GM11168 (cell line): ENCODE measurements at regions not wholly inside any gene's neighbourhood (a gene's known extent, or its start where the extent isn't known, plus 50 kb on each side); places are given as distances from the start of the nearest gene placed in this dataset.

ENCODE experiments used
- in situ Hi-C: fragments of 300-500 bp; cut with MboI; formaldehyde crosslinking; loops from one replicate; pipeline ENCODE4 v1.12.0; 2022; ENCODE audit warnings: low sequenced_read_pairs; ENCODE audit not compliant: unreplicated experiment

- in situ Hi-C loops, result no loop called here
Observed at GRCh38 chr1:22297999-22298398, 153.7 kb upstream of the ZBTB40 start.

- in situ Hi-C loops, result no loop called here
Observed at GRCh38 chr1:22303816-22304215, 147.8 kb upstream of the ZBTB40 start.

- in situ Hi-C loops, result no loop called here
Observed at GRCh38 chr1:22309572-22309971, 142.1 kb upstream of the ZBTB40 start.

GRCh38 chr1:22311461-22311860 is 140.2 kb upstream of the ZBTB40 start:
- in situ Hi-C loops, result no loop called here

GRCh38 chr1:22313321-22313720 is 138.3 kb upstream of the ZBTB40 start:
- in situ Hi-C loops, result no loop called here

DNA sequence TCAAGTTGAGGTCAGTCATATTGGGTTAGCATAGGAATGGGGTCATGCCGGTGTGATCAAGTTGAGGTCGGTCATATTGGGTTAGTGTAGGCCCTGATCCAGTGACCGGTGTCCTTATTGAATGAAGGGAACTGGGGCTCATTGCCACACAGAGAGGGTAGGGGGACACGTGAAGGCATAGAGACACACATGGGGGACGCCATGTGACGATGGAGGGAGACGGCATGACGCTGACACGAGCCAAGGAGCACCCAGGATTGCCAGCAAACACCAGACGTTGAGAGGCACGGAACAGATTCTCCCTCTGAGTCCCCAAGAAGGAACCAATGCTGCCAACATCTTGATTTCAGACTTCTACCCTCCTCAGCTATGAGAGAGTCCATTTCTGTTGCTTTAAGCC is 136.9 kb upstream of the ZBTB40 start:
- in situ Hi-C loops, result no loop called here

DNA sequence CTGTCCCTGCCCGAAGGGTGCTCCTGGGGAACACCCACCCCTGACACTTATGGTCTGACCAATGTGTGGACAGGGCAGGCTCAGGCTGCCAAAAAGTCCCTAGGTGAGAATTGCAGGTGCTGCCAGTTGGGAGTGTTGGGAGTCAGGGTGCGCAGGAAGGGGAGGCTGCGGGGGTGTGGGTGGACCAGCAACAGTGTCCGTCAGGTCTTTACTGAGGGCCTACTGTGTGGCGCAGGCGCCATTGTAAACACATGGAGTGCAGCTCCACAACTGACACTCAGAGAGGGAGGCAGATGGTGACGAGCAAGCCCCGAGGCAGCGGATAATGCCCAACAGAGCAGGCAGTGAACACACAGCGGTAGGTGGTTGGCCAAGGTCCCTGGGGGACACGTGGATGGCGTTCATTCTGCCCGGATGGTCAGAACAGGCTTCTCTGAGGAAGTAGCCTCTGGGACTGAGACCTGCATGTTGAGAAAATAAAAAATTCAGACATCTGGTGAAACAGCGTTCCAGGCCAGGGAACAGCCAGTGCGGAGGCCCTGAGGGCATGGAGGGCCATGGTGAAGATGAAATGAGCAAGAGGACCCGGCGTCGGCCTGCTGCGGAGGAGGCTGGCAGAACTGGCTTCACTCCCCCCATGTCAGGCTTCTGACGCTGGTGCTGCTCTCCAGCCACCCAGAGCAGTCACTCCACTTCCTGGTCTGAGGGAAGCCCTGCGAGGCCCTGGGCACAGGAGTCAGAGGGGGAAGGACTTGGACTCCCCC is 136.2 kb upstream of the ZBTB40 start:
- in situ Hi-C loops, result no loop called here

DNA sequence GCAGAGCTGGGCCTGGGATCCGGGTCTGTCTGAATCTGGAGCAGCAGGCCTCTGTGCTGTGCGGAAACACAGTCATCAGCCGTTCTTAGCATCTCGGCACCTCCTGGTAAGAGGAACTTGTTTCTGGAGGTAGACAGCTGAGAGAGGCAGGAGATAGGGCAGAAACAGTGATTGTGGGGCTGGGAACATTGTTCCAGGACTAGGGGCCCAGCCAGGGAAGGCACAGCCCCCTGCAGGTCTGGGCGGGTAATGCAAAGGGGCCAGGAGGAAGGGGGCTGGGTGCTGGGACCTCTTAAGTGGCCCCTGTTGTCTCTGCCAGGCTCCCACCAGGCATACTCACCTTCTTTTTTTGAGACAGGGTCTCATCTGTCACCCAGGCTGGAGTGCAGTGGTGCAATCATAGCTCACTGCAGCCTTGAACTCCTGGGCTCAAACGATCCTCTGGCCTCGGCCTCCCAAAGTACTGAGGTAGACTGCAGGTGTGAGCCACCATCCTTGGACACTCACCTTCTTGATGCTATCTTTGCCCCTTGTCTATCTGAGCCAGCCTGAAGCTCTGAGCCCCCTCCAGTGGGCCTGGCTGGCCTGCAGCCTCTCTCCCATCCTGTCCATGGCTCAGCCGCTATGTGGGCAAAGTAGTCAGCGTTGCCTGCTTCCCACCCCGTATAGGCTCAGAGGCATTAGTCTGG is 134.3 kb upstream of the ZBTB40 start:
- in situ Hi-C loops, result no loop called here

- in situ Hi-C loops, result no loop called here
Observed at GRCh38 chr1:22317920-22318243, 133.8 kb upstream of the ZBTB40 start.

- in situ Hi-C loops, result no loop called here
Observed at GRCh38 chr1:22318279-22318981, 133.2 kb upstream of the ZBTB40 start.

DNA sequence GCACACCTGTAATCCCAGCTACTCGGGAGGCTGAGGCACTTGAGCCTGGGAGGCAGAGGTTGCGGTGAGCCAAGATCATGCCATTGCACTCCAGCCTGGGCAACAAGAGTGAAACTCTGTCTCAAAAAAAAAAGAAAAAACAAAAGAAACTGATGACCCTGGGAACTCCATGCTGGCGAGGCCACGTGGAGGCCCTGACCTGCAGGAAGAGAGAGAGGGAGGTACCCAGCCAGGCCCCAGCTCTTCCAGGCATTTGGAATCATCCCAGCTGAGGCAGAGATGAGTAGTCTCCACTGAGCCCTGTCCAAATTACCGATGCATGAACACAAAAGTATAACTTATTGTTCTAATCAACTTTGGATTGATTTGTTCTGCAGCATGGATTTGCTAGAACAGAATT is 132.0 kb upstream of the ZBTB40 start:
- in situ Hi-C loops, result no loop called here

GRCh38 chr1:22320587-22321344 is 130.9 kb upstream of the ZBTB40 start:
- in situ Hi-C loops, result no loop called here

GRCh38 chr1:22321917-22322316 is 129.7 kb upstream of the ZBTB40 start:
- in situ Hi-C loops, result no loop called here

DNA sequence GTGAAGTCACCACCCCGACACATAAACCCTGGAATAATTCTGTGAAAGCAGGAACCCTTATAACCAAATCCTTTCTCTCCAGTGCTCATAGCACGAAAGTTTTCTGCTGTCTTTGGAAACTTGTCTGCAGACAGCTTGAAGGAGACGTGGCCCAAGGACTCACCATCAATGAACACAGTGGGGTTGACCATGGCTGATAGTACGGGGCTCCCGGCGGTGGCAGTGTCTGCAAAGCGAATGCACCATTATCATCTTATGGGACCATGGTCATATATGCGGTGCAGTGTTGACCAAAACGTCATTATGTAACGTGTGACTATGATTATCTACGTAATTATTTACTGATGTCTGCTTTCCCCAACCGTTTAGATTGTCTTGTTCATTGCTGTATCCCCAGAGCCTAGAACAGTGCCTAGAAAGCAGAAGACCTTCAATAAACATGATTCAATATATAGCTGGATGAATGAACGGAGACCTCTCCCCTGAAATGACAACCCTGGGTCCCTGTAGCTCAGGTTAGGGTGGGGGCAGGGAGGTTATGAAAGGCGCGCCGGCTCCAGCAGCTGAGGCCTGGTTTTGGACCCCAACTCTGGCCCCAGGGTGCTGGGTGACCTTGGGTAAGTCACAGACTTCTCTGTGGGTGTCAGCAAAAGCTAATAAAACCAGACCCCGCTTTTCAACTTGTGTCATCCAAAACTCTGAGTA is 128.4 kb upstream of the ZBTB40 start:
- in situ Hi-C loops, result no loop called here

GRCh38 chr1:22323846-22324504 is 127.7 kb upstream of the ZBTB40 start:
- in situ Hi-C loops, result no loop called here

DNA sequence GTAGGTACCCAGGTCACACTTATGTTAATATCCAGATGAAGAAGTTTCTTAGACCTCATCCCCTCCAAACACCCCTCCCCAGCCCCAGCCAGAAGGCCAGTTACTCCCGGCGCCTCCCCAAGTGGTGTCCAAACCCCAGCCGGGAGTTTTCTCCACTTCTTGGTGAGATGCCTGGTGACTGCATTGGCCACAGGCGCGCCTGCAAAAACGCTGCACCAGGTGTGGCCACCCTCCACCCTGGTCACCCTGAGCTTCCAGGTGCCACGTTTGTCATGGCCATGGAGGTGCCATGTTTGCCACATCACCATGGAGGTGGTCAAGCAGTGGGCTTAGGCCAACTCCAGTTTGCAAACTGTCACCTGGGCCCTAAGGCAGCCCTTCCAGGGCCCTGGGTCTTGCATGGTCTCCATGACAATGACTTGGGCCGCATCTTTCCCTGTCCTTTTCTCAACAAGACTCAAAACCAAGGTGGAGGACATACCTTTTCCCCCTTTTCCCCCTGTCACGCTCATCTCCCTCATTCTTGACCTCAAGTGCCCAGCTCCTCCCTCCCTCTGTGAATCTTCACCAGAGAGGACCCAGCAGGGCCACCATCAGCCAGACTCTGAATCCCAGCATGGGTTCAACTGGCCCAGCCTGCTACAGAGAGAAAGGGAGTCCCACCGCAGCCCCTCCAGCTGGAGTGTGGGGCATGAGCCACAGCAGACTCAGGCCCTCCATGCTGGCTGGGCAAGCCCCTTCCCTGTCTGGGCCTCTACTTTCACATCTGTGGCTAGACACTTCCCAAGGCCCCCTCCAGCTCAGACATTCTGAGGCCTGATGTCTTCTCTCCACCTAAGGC is 125.9 kb upstream of the ZBTB40 start:
- in situ Hi-C loops, result no loop called here

DNA sequence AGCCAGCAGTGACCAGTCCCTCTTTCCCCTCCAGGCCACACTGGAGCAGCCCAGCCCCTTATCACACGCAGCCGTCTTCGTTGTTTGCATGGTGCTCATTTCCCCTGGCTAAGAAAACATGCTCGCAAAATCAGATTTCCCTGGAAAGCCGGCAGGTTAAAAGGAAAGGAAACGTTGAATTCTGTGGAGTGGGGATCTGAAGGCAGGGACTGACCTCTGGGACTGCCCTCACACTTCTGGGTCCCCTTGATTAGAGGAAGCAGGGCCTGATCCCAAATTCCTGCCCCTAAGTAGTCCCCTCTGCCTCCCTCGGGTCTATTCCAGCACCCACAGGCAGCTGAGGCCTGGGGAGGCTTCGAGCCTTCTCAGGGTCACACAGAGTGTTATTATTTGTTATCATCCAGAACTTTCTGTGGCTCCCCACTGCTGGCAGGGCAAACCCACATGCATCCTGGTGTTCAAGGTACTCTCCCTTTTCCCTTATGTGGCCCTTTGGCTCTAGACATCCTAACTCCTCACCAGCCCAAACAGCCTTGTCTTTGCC is 125.2 kb upstream of the ZBTB40 start:
- in situ Hi-C loops, result no loop called here

GRCh38 chr1:22326931-22327330 is 124.7 kb upstream of the ZBTB40 start:
- in situ Hi-C loops, result no loop called here

GRCh38 chr1:22327411-22327810 is 124.2 kb upstream of the ZBTB40 start:
- in situ Hi-C loops, result no loop called here
